Prostate gland (tissue), 2 donors: ENCODE measurements at regions not wholly inside any gene's neighbourhood (a gene's known extent, or its start where the extent isn't known, plus 50 kb on each side); places are given as distances from the start of the nearest gene placed in this dataset.

Source experiments
- DNase-seq: peaks from one replicate; pipeline ENCODE4 v3.0.0-alpha.2; 2019; ENCODE audit warnings: low spot score
- H3K27ac ChIP-seq, 2 donors: fragments of 200-600 bp; sonication (generic); 2 replicates each; pipeline ENCODE4 v1.5.1; 2017 to 2019
- H3K27me3 ChIP-seq: fragments of 200-600 bp; sonication (generic); replicated peaks from 2 replicates; pipeline ENCODE4 v1.5.1; 2019; ENCODE audit not compliant: insufficient read depth
- H3K36me3 ChIP-seq, 2 donors: fragments of 200-600 bp; sonication (generic); 1 replicate in 1 of 2; 2 replicates in 1 of 2; pipeline versions ENCODE4 v1.5.1 to v1.8.1; 2017 to 2019
- H3K4me1 ChIP-seq: fragments of 200-600 bp; sonication (generic); replicated peaks from 2 replicates; pipeline ENCODE4 v1.5.1; 2019
- H3K4me3 ChIP-seq, 2 donors: fragments of 200-600 bp; sonication (generic); 2 replicates each; pipeline ENCODE4 v1.5.1; 2017 to 2019
- H3K9me3 ChIP-seq: fragments of 200-600 bp; sonication (generic); 2 replicates; pipeline ENCODE4 v1.5.1; 2017
- CTCF ChIP-seq, 4 experiments: fragments of 200-600 bp in 2 of 4; fragments of 450-650 bp in 2 of 4; sonication (generic) in 2 of 4; IDR thresholded peaks; 1 replicate in 3 of 4; 2 replicates in 1 of 4; pipeline ENCODE4 v1.5.1; 2016 to 2019; ENCODE audit warnings: antibody characterized with exemption in 4 of 4, mild to moderate bottlenecking in 2 of 4, moderate library complexity in 2 of 4
- POLR2A ChIP-seq: fragments of 450-650 bp; IDR thresholded peaks from one replicate; pipeline ENCODE4 v1.6.1; 2016; ENCODE audit warnings: antibody characterized with exemption, mild to moderate bottlenecking
- POLR2AphosphoS5 ChIP-seq: sonication (generic); formaldehyde crosslinking; IDR thresholded peaks from one replicate; pipeline ENCODE4 v1.6.1; 2017; ENCODE audit warnings: antibody characterized with exemption
- WGBS: methylation state at CpG from one replicate; pipeline ENCODE4 v1.1.5; 2018; 5-methylcytosine and 5-hydroxymethylcytosine counted together
- intact Hi-C: fragments of 100-400 bp; cut with DNase I; formaldehyde crosslinking; loops from one replicate; pipeline ENCODE4 v1.14.2; 2022

DNA sequence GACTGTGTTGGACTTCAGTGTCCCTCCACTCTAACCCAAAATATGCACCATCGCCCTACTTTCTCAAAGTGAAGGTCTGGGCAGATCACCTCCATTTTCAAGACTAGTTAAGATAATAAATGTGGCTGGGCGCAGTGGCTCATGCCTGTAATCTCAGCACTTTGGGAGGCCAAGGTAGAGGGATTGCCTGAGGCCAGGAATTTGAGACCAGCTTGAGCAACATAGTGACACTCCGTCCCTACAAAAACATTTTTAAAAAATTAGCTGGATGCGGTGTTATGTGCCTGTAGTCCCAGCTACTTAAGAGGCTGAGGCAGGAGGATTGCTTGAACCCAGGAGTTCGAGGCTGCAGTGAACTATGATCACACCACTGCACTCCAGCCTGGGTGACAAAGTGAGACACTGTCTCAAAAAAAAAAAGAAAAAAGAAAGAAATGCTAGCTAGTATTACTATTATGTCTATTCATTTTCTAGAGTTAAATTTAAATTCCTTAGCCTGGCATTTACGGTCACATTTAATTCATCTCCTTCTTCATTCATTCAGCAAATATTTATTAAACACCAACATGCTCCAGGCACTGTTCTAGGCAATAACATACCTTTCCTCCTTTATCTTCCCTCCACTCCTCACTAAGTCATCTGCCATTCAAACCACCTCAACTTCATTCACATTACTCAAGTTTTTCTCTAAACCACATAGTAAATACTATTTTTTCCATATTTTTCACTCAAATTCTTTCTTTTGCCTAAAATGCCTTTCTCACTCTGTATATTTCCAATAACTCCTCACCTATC, 96.1 kb upstream of the XYLT1 start:
- WGBS, result 75% methylated on average over 6 of the region's 6 CpGs
- no peaks in the 10 kb centered on the region for H3K36me3 ChIP-seq
- H3K4me1 ChIP-seq, result no peaks in the 10 kb centered on the region
- TF ChIP-seq POLR2AphosphoS5 (no peak), POLR2A (no peak), CTCF (IDR thresholded peaks at IDR 0.05) (no peak)
- H3K27ac ChIP-seq, result no peak overlapping the region
- no peaks in the 10 kb centered on the region for H3K9me3 ChIP-seq
- H3K27me3 ChIP-seq, result no peaks in the 10 kb centered on the region
- DNase-seq, result no peak
- intact Hi-C loops, result no loop called here
- no peak overlapping the region for H3K4me3 ChIP-seq

DNA sequence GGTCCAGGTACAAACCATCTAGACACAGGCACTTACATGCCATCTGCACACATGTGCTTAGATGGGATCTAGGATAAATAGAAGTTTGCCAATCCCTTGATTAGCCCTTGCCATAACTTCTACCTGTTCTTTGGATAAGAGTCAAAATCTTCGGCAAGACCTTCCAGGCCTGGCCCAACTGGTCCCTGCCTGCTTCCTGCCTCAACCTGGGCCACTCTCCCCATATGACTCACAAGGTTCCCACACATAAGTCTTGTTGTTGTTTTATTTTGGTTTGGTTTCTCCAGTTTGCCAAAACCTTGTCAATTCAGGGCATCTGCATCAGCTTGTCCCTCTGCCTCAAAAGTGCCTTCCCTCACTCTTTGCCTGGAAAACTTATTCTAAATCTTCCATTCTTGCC, 95.3 kb upstream of the XYLT1 start:
- no peak for TF ChIP-seq CTCF (IDR thresholded peaks at IDR 0.05)
- TF ChIP-seq POLR2A, result no peak
- no peak for TF ChIP-seq POLR2AphosphoS5
- Histone ChIP-seq H3K36me3 (no peaks in the 10 kb centered on the region), H3K9me3 (no peaks in the 10 kb centered on the region), H3K27me3 (no peaks in the 10 kb centered on the region), H3K4me3 (no peak overlapping the region), H3K27ac (no peak overlapping the region), H3K4me1 (no peaks in the 10 kb centered on the region)
- WGBS, result 52% methylated on average over 1 of the region's 1 CpG
- DNase-seq, result no peak
- intact Hi-C loops, result no loop called here

DNA sequence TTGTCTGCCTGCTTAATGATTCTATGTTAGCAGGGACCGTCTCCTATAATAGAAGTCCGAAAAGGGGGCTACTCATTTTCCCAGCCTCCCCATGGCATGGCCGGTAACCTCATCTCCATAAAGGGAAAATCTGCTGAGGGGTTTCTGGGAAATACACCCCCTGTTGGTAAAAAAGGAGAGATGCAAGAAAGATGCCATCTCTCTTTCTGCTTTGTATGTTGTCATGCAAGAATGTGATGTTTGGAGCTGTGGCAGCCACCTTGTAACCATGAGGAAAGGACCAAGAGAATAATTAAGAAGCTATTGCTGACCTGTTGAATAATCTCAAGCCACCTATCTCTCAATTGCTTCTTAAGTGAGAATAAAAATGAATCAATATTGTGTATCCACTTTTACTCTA, 94.8 kb upstream of the XYLT1 start:
- no peaks in the 10 kb centered on the region for H3K4me1 ChIP-seq
- H3K4me3 ChIP-seq, result no peak overlapping the region
- no peak for TF ChIP-seq POLR2AphosphoS5
- TF ChIP-seq POLR2A, result no peak
- no peak for TF ChIP-seq CTCF (IDR thresholded peaks at IDR 0.05)
- no peaks in the 10 kb centered on the region for H3K9me3 ChIP-seq
- no peaks in the 10 kb centered on the region for H3K27me3 ChIP-seq
- no peaks in the 10 kb centered on the region for H3K36me3 ChIP-seq
- no peak for DNase-seq
- no peak overlapping the region for H3K27ac ChIP-seq
- 96% methylated on average over 3 of the region's 3 CpGs for WGBS
- intact Hi-C loops, result no loop called here

- Histone ChIP-seq H3K4me3 (no peak overlapping the region), H3K36me3 (no peaks in the 10 kb centered on the region), H3K4me1 (no peaks in the 10 kb centered on the region), H3K27ac (no peak overlapping the region), H3K9me3 (no peaks in the 10 kb centered on the region), H3K27me3 (no peaks in the 10 kb centered on the region)
- no peak for DNase-seq
- WGBS, result 78% methylated on average over 6 of the region's 6 CpGs
- TF ChIP-seq CTCF (IDR thresholded peaks at IDR 0.05) (no peak), POLR2A (no peak), POLR2AphosphoS5 (no peak)
- intact Hi-C loops, result no loop called here
These were observed 94.1 kb upstream of the XYLT1 start for GRCh38 chr16:17564856-17565255.
